Cardiac muscle cell (in vitro differentiated cells and primary cell): ENCODE measurements at regions not wholly inside any gene's neighbourhood (a gene's known extent, or its start where the extent isn't known, plus 50 kb on each side); places are given as distances from the start of the nearest gene placed in this dataset.

Source experiments
- DNase-seq, 2 donors: peaks; one replicate each; pipeline versions ENCODE4 v3.0.0 to v3.0.0-alpha.2; 2010 to 2017; ENCODE audit warnings: low read depth in 1 of 2, low spot score in 1 of 2
- H3K27ac ChIP-seq: fragments of 200-600 bp; sonication (generic); 2 replicates; pipeline ENCODE4 v1.5.1; 2016
- H3K27me3 ChIP-seq: fragments of 200-600 bp; sonication (generic); 2 replicates; pipeline ENCODE4 v1.6.0; 2016; ENCODE audit warnings: control low read depth
- H3K36me3 ChIP-seq: fragments of 200-600 bp; sonication (generic); 2 replicates; pipeline ENCODE4 v1.5.1; 2016; ENCODE audit warnings: control low read depth
- H3K4me1 ChIP-seq: fragments of 200-600 bp; sonication (generic); 2 replicates; pipeline ENCODE4 v1.8.1; 2017; ENCODE audit warnings: low read depth, mild to moderate bottlenecking, mixed run types
- H3K4me3 ChIP-seq: fragments of 200-600 bp; sonication (generic); 2 replicates; pipeline ENCODE4 v1.5.1; 2016; ENCODE audit warnings: mild to moderate bottlenecking
- H3K9me3 ChIP-seq: fragments of 200-600 bp; sonication (generic); 2 replicates; pipeline ENCODE4 v1.5.1; 2017; ENCODE audit warnings: low read depth, mild to moderate bottlenecking, control low read depth
- TF ChIP-seq, protein P1 (sequence below): IDR thresholded peaks from 2 replicates; pipeline ENCODE4 v1.5.1; 2012; ENCODE audit warnings: low read depth, mild to moderate bottlenecking, low read length

DNA sequence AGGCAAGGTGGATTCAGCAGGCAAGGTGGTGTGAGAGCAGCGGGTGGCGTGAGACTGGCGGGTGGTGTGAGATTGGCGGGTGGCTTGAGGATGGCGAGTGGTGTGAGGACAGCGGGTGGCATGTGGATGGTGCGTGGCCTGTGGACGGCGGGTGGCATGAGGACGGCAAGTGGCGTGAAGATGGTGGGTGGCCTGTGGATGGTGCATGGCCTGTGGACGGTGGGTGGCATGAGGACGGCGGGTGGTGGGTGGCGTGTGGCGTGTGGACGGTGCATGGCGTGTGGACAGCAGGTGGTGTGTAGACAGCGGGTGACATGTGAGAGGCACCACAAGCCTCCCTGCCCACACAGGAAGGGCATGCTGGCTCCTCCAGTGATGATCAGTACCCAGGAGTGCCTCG is 186.9 kb upstream of the SALL3 start:
- no peak for DNase-seq
- H3K27ac ChIP-seq: no peak overlapping the region
- no peaks in the 10 kb centered on the region for H3K4me1 ChIP-seq
- no peaks in the 10 kb centered on the region for H3K27me3 ChIP-seq
- no peak overlapping the region for H3K4me3 ChIP-seq
- no peaks in the 10 kb centered on the region for H3K36me3 ChIP-seq
- H3K9me3 ChIP-seq: no peaks in the 10 kb centered on the region
- TF ChIP-seq, protein P1, sequence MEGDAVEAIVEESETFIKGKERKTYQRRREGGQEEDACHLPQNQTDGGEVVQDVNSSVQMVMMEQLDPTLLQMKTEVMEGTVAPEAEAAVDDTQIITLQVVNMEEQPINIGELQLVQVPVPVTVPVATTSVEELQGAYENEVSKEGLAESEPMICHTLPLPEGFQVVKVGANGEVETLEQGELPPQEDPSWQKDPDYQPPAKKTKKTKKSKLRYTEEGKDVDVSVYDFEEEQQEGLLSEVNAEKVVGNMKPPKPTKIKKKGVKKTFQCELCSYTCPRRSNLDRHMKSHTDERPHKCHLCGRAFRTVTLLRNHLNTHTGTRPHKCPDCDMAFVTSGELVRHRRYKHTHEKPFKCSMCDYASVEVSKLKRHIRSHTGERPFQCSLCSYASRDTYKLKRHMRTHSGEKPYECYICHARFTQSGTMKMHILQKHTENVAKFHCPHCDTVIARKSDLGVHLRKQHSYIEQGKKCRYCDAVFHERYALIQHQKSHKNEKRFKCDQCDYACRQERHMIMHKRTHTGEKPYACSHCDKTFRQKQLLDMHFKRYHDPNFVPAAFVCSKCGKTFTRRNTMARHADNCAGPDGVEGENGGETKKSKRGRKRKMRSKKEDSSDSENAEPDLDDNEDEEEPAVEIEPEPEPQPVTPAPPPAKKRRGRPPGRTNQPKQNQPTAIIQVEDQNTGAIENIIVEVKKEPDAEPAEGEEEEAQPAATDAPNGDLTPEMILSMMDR: no peak

DNA sequence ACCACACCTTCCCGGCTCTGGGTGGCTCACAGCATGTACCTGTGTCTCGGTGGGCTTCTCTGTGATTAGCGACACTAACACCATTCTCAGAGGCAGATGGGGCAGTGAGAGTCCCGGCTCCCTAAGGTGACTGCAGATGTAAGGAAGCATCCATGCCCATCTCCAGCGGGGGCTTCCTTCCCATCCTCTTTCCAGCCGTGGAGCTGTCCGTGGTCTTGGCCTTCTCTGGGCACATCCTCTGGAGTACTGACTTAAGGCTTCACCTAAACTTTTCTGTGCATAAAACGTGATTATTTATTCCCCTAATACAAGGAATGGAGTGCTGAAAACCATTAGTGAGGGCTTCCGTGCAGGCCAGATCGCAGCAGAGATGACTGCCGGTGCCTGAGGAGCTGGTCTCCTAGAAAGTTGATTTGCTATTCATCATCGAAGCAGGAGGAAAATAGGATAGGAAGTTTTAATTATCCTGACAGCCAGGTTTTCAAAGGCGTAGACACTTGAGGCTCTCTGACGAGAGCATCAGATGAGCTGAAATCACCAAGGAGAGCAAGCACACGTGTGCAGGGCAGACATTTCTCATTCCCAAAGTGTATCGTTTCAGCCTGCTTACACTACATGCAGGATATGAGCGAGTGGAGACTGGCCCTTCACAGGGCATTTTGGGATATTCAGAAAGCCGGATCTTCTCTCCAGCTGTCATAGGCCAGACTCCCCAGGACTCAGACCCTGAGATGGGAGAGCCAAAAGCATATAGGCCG is 186.1 kb upstream of the SALL3 start:
- peak in 1 of 2 donors; percentile 45 for DNase-seq
- H3K27ac ChIP-seq: no peak overlapping the region
- H3K4me1 ChIP-seq: no peaks in the 10 kb centered on the region
- no peaks in the 10 kb centered on the region for H3K36me3 ChIP-seq
- H3K4me3 ChIP-seq: no peak overlapping the region
- TF ChIP-seq, protein P1: no peak
- H3K27me3 ChIP-seq: no peaks in the 10 kb centered on the region
- H3K9me3 ChIP-seq: no peaks in the 10 kb centered on the region

DNA sequence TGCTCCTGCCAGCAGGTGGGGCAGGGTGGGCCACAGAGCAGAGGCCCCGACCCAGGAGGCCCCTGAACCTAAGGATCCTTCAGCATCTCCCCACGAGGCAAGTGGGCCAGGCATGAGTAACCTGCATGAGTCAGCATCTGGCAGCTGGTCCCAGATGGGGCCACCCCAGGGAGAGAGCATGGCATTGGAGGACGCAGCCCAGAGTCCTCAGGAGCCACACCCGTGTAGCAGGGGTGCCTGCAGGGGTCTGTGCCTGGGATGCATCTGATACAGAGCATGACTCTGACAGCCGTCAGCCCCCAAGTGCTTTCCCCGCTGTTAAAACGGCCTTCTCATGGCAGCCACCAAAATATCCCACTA is 185.6 kb upstream of the SALL3 start:
- no peak for DNase-seq
- Histone ChIP-seq H3K27me3 (no peaks in the 10 kb centered on the region), H3K27ac (no peak overlapping the region), H3K36me3 (no peaks in the 10 kb centered on the region), H3K4me1 (no peaks in the 10 kb centered on the region), H3K9me3 (no peaks in the 10 kb centered on the region), H3K4me3 (no peak overlapping the region)
- TF ChIP-seq, protein P1: no peak

DNA sequence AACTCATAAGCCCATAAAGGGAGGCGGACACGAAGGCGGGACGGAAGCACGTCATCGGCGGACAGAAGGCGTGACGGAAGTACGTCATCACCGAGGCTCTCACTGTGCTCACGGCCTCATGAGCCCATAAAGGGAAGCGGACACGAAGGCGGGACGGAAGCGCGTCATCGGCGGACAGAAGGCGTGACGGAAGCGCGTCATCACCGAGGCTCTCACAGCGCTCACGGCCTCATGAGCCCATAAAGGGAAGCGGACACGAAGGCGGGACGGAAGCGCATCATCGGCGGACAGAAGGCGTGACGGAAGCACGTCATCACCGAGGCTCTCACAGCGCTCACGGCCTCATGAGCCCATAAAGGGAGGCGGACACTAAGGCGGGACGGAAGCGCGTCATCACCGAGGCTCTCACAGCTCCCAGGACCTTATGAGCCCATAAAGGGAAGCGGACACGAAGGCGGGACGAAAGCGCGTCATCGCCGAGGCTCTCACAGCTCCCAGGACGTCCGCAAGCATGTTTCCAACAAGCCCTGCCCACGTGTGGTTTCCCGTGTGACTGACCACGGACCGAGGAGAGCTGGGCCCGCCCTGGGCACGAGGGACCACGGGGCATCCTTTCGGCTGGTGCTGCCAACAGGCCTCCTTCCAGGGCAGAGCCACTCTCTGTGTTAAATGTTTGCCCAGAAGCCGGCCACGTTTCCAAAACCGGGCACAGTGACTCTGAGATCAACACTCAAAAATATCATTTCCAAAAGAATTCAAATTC is 182.7 kb upstream of the SALL3 start:
- Histone ChIP-seq H3K27me3 (no peaks in the 10 kb centered on the region), H3K4me3 (no peak overlapping the region), H3K36me3 (no peaks in the 10 kb centered on the region), H3K4me1 (no peaks in the 10 kb centered on the region), H3K9me3 (no peaks in the 10 kb centered on the region), H3K27ac (no peak overlapping the region)
- TF ChIP-seq, protein P1: no peak
- DNase-seq: no peak

DNA sequence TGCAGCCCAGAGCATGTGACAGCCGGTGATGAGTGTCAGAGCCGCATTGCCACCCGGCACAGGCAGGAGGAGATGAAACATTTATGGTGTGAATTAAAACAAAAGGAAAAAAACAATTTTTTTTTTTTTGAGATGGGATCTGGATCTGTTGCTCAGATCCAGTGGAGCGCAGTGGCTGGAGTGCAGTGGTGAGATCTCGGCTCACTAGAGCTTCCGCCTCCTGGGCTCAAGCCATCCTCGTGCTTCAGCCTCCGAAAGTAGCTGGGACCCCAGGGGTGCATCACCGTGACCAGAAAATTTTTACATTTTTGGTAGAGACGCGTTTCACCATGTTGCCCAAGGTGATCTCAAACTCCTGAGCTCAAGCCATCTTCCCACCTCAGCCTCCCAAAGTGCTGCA is 182.1 kb upstream of the SALL3 start:
- Histone ChIP-seq H3K27ac (no peak overlapping the region), H3K4me1 (no peaks in the 10 kb centered on the region), H3K4me3 (no peak overlapping the region), H3K36me3 (no peaks in the 10 kb centered on the region), H3K9me3 (no peaks in the 10 kb centered on the region), H3K27me3 (no peaks in the 10 kb centered on the region)
- TF ChIP-seq, protein P1: no peak
- no peak for DNase-seq
